H1 (cell line): ENCODE measurements at regions not wholly inside any gene's neighbourhood (a gene's known extent, or its start where the extent isn't known, plus 50 kb on each side); places are given as distances from the start of the nearest gene placed in this dataset.

Experiments
- CTCF ChIA-PET: fragments of 300-600 bp; sonication (Branson Sonifier 250); formaldehyde crosslinking; loops from one replicate; lab custom pipeline; 2021; ENCODE audit not compliant: partially characterized antibody; lab: Charles Lee
- POLR2A ChIA-PET: fragments of 300-600 bp; sonication (Branson Sonifier 250); formaldehyde crosslinking; loops from one replicate; lab custom pipeline; 2021; ENCODE audit warnings: inconsistent platforms; ENCODE audit not compliant: partially characterized antibody; lab: Charles Lee
- DNase-seq, 2 experiments: peaks; one replicate each; pipeline versions ENCODE4 v3.0.0 to v3.0.0-alpha.2; 2010 to 2022; ENCODE audit warnings: low spot score in 2 of 2, low read depth in 1 of 2, mixed read lengths in 1 of 2
- FAIRE-seq: peaks from 2 replicates; lab custom pipeline; 2011; peaks lifted over from hg19 to GRCh38; lab: Jason Lieb, UNC
- H2AFZ ChIP-seq: 2 replicates; pipeline ENCODE4 v1.8.1; 2012; ENCODE audit warnings: low read length, inconsistent platforms
- H2AK5ac ChIP-seq: 2 replicates; pipeline ENCODE4 v1.6.1; 2013; ENCODE audit warnings: low read depth, low read length
- H2BK120ac ChIP-seq: replicated peaks from 2 replicates; pipeline ENCODE3; 2013; ENCODE audit warnings: low read depth, low read length, inconsistent platforms
- H2BK12ac ChIP-seq: 2 replicates; pipeline ENCODE4 v1.6.1; 2013; ENCODE audit warnings: low read depth, low read length
- H2BK15ac ChIP-seq: 2 replicates; pipeline ENCODE4 v1.6.1; 2013; ENCODE audit warnings: low read length
- H2BK20ac ChIP-seq: 2 replicates; pipeline ENCODE4 v1.6.1; 2013; ENCODE audit warnings: low read length
- H2BK5ac ChIP-seq: 2 replicates; pipeline ENCODE4 v1.6.1; 2013; ENCODE audit warnings: low read depth, low read length
- H3K14ac ChIP-seq: 2 replicates; pipeline ENCODE4 v1.6.1; 2013; ENCODE audit warnings: inconsistent platforms; ENCODE audit not compliant: insufficient read length
- H3K18ac ChIP-seq: 2 replicates; pipeline ENCODE4 v1.6.1; 2013; ENCODE audit warnings: low read length; ENCODE audit errors: extremely low read depth
- H3K23ac ChIP-seq: 2 replicates; pipeline ENCODE4 v1.6.1; 2013; ENCODE audit warnings: inconsistent platforms; ENCODE audit not compliant: insufficient read length
- H3K23me2 ChIP-seq: 2 replicates; pipeline ENCODE4 v1.6.1; 2013; ENCODE audit warnings: low read depth, low read length
- H3K27ac ChIP-seq: 2 replicates; pipeline ENCODE4 v1.6.1; 2011; ENCODE audit warnings: low read depth, low read length, inconsistent platforms
- H3K27me3 ChIP-seq, 4 experiments: replicated peaks in 1 of 4; 1 replicate in 1 of 4; 2 replicates in 3 of 4; pipeline versions ENCODE4 v1.6.1 to v1.8.1; 2011 to 2013; ENCODE audit warnings: low read length in 3 of 4, mild to moderate bottlenecking in 3 of 4, inconsistent platforms in 2 of 4, mixed read lengths in 2 of 4, moderate library complexity in 1 of 4; ENCODE audit not compliant: control insufficient read depth in 3 of 4, insufficient read depth in 3 of 4; ENCODE audit errors: extremely low read depth in 1 of 4
- H3K36me3 ChIP-seq, 4 experiments: 2 replicates each; pipeline versions ENCODE4 v1.6.1 to v1.8.1; 2011 to 2013; ENCODE audit warnings: mild to moderate bottlenecking in 4 of 4, low read length in 3 of 4, moderate library complexity in 2 of 4, control low read depth in 1 of 4, inconsistent platforms in 1 of 4; ENCODE audit not compliant: insufficient read depth in 4 of 4, control insufficient read depth in 2 of 4
- H3K4ac ChIP-seq: replicated peaks from 2 replicates; pipeline ENCODE3; 2013; ENCODE audit warnings: low read length, low read depth, mixed read lengths, inconsistent platforms; ENCODE audit not compliant: insufficient read length
- H3K4me1 ChIP-seq, 4 experiments: replicated peaks in 1 of 4; 1 replicate in 1 of 4; 2 replicates in 3 of 4; pipeline versions ENCODE4 v1.6.1 to v1.8.1; 2011 to 2013; ENCODE audit warnings: low read length in 3 of 4, inconsistent platforms in 2 of 4, mixed read lengths in 1 of 4; ENCODE audit not compliant: insufficient read depth in 4 of 4, control insufficient read depth in 3 of 4
- H3K4me2 ChIP-seq, 2 experiments: 2 replicates each; pipeline versions ENCODE4 v1.6.1 to v1.8.1; 2011 to 2013; ENCODE audit warnings: low read depth in 2 of 2, low read length in 2 of 2, control low read depth in 1 of 2, inconsistent platforms in 1 of 2, mild to moderate bottlenecking in 1 of 2; ENCODE audit not compliant: insufficient read depth in 1 of 2
- H3K4me3 ChIP-seq, 4 experiments: fragments of 200-600, 300-600 bp in 1 of 4; sonication (generic), shearing (Covaris generic), sonication (Bioruptor Twin) in 1 of 4; 2 replicates each; pipeline versions ENCODE4 v1.5.1 to v1.8.1; 2011 to 2016; ENCODE audit warnings: low read length in 4 of 4, low read depth in 3 of 4, control low read depth in 2 of 4, inconsistent platforms in 2 of 4, mild to moderate bottlenecking in 2 of 4, mixed read lengths in 1 of 4, moderate library complexity in 1 of 4; ENCODE audit not compliant: insufficient read depth in 2 of 4; ENCODE audit errors: extremely low read depth in 1 of 4
- H3K56ac ChIP-seq: replicated peaks from 2 replicates; pipeline ENCODE3; 2013; ENCODE audit warnings: low read depth, mild to moderate bottlenecking, mixed read lengths, low read length, inconsistent platforms; ENCODE audit not compliant: insufficient read length
- H3K79me1 ChIP-seq: 2 replicates; pipeline ENCODE4 v1.6.1; 2013; ENCODE audit warnings: low read depth, low read length, control low read depth
- H3K79me2 ChIP-seq, 2 experiments: 2 replicates each; pipeline versions ENCODE4 v1.6.1 to v1.8.1; 2012 to 2013; ENCODE audit warnings: low read length in 2 of 2, mild to moderate bottlenecking in 2 of 2, inconsistent platforms in 1 of 2; ENCODE audit not compliant: insufficient read depth in 2 of 2, control insufficient read depth in 1 of 2
- H3K9ac ChIP-seq, 4 experiments: replicated peaks in 1 of 4; 1 replicate in 1 of 4; 2 replicates in 3 of 4; pipeline versions ENCODE4 v1.6.1 to v1.8.1; 2011 to 2013; ENCODE audit warnings: low read depth in 3 of 4, low read length in 3 of 4, control low read depth in 2 of 4, mild to moderate bottlenecking in 2 of 4, moderate library complexity in 2 of 4, inconsistent platforms in 1 of 4; ENCODE audit errors: extremely low read depth in 1 of 4
- H3K9me3 ChIP-seq, 2 experiments: 2 replicates each; pipeline versions ENCODE4 v1.6.1 to v1.8.1; 2012 to 2013; ENCODE audit warnings: mild to moderate bottlenecking in 2 of 2, moderate library complexity in 2 of 2, control low read depth in 1 of 2, inconsistent platforms in 1 of 2, low read depth in 1 of 2, low read length in 1 of 2, mixed read lengths in 1 of 2; ENCODE audit not compliant: insufficient read depth in 2 of 2
- H4K20me1 ChIP-seq, 2 experiments: replicated peaks in 1 of 2; 2 replicates each; pipeline versions ENCODE3 to v1.8.1; 2011 to 2013; ENCODE audit warnings: inconsistent platforms in 2 of 2, low read length in 2 of 2, mild to moderate bottlenecking in 1 of 2; ENCODE audit not compliant: insufficient read depth in 2 of 2, control insufficient read depth in 1 of 2
- H4K5ac ChIP-seq: 2 replicates; pipeline ENCODE4 v1.6.1; 2013; ENCODE audit warnings: low read length, low read depth, mixed read lengths, inconsistent platforms; ENCODE audit not compliant: insufficient read length
- H4K8ac ChIP-seq: 2 replicates; pipeline ENCODE4 v1.8.0; 2013; ENCODE audit warnings: mild to moderate bottlenecking, moderate library complexity, low read length, inconsistent platforms; ENCODE audit not compliant: insufficient read depth; ENCODE audit errors: extremely low read depth
- H4K91ac ChIP-seq: replicated peaks from 2 replicates; pipeline ENCODE3; 2013; ENCODE audit warnings: low read length, mixed read lengths, inconsistent platforms; ENCODE audit not compliant: insufficient read length
- CEBPB ChIP-seq: IDR thresholded peaks from 2 replicates; pipeline ENCODE4 v1.6.1; 2012; ENCODE audit warnings: low read depth, low read length
- WGBS, 2 experiments: shearing (Covaris generic) in 1 of 2; methylation state at CpG; one replicate each; pipeline versions ENCODE4 v1.1.6 to v1.1.7; 2013 to 2015; ENCODE audit warnings: low lambda C conversion rate in 2 of 2, mixed read lengths in 2 of 2, inconsistent platforms in 1 of 2, low coverage in 1 of 2, missing lambda C conversion rate in 1 of 2; ENCODE audit not compliant: insufficient replicate concordance in 2 of 2, insufficient coverage in 1 of 2, insufficient read length in 1 of 2; ENCODE audit errors: extremely low coverage in 1 of 2, missing lambda C conversion rate in 1 of 2; 5-methylcytosine and 5-hydroxymethylcytosine counted together

DNA sequence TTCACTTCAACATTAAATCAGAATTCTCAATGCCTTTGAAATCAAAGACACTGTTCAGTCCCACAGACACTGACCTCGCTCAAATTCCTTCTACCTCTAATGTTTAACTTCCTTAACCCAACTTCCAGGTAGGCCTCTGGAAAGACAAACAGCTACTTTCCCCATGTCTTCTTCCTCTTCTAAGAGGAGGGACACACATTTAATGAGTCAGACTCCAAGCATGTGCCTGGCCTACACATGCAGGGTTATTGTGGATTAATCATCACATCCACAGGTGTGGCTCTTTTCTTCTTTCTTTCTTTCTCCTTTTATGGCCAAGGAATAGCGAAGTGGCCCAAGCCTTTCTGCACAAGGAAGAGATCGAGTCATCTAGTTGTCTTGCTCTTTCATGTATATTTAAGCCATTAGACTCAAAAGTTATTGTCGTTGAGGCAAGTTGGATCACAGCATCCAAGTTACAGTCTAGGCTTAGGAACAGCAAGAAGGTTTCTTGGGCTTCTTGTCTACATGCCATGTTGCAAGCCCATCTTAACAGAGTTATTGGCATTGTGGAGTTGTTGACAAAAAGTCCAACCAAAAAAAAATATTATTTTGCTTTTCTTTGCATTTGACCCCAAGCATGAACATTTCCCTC is 387.8 kb downstream of the IRS1 start:
- no peaks in the 10 kb centered on the region for H3K36me3 ChIP-seq
- no peaks in the 10 kb centered on the region for H3K9me3 ChIP-seq
- no peak overlapping the region for H3K18ac ChIP-seq
- no peak overlapping the region for H2BK15ac ChIP-seq
- no peak overlapping the region for H2BK5ac ChIP-seq
- H3K79me2 ChIP-seq: no peaks in the 10 kb centered on the region
- H3K4me2 ChIP-seq: no peak overlapping the region
- no peak overlapping the region for H4K5ac ChIP-seq
- no peak for TF ChIP-seq CEBPB
- no peak overlapping the region for H3K9ac ChIP-seq
- no peak overlapping the region for H4K8ac ChIP-seq
- H4K20me1 ChIP-seq: no peaks in the 10 kb centered on the region
- H3K23me2 ChIP-seq: no peaks in the 10 kb centered on the region
- H3K27me3 ChIP-seq: no peaks in the 10 kb centered on the region
- no peak overlapping the region for H2AFZ ChIP-seq
- H3K79me1 ChIP-seq: no peaks in the 10 kb centered on the region
- H3K56ac ChIP-seq: no peak overlapping the region
- DNase-seq: no peak
- no peak overlapping the region for H3K14ac ChIP-seq
- H3K23ac ChIP-seq: no peak overlapping the region
- H3K4me3 ChIP-seq: no peak overlapping the region
- no peak overlapping the region for H2BK120ac ChIP-seq
- H4K91ac ChIP-seq: no peak overlapping the region
- H3K4me1 ChIP-seq: no peaks in the 10 kb centered on the region
- no peak overlapping the region for H2BK12ac ChIP-seq
- WGBS, 2 experiments: 97% methylated on average over 4 of the region's 4 CpGs; no CpG with 5 or more reads in 1 of the 2 experiments
- ChIA-PET POLR2A (no interaction called here), CTCF (interaction anchor here (0.6 kb wide), 1 partner anchor 1452 kb away, joined by 3 read pairs; no protein-coding TSS in a partner anchor)
- no peak overlapping the region for H3K4ac ChIP-seq
- H2BK20ac ChIP-seq: no peak overlapping the region
- FAIRE-seq: no peak
- H3K27ac ChIP-seq: no peak overlapping the region
- H2AK5ac ChIP-seq: no peak overlapping the region
